OCI-LY1 (cell line): ENCODE measurements at regions not wholly inside any gene's neighbourhood (a gene's known extent, or its start where the extent isn't known, plus 50 kb on each side); places are given as distances from the start of the nearest gene placed in this dataset.

Experiments used
- H2AFZ ChIP-seq: fragments of 200-600 bp; sonication (generic), shearing (Covaris generic); 2 replicates; pipeline ENCODE4 v1.6.0; 2014; ENCODE audit warnings: antibody characterized with exemption, mild to moderate bottlenecking, low read length
- H3F3A ChIP-seq: fragments of 200-600 bp; sonication (generic), shearing (Covaris generic); 2 replicates; pipeline ENCODE4 v1.6.0; 2014; ENCODE audit warnings: mild to moderate bottlenecking, antibody characterized with exemption, low read length, moderate library complexity; ENCODE audit not compliant: insufficient read depth
- H3K27ac ChIP-seq: fragments of 200-600 bp; sonication (generic); 2 replicates; pipeline ENCODE4 v1.5.1; 2014; ENCODE audit warnings: low read length, mixed run types, mild to moderate bottlenecking, low read depth; ENCODE audit not compliant: poor library complexity, severe bottlenecking
- H3K27me3 ChIP-seq: fragments of 200-600 bp; sonication (generic); 2 replicates; pipeline ENCODE4 v1.6.0; 2014; ENCODE audit warnings: antibody characterized with exemption, mild to moderate bottlenecking, low read length, moderate library complexity; ENCODE audit not compliant: insufficient read depth
- H3K36me3 ChIP-seq: fragments of 200-600 bp; sonication (generic); 2 replicates; pipeline ENCODE4 v1.6.1; 2014; ENCODE audit warnings: mild to moderate bottlenecking, antibody characterized with exemption, low read length, moderate library complexity, mixed read lengths; ENCODE audit not compliant: insufficient read depth
- H3K4me1 ChIP-seq: fragments of 200-600 bp; sonication (generic); 2 replicates; pipeline ENCODE4 v1.5.1; 2014; ENCODE audit warnings: mild to moderate bottlenecking, low read length, moderate library complexity; ENCODE audit not compliant: insufficient read depth, severe bottlenecking
- H3K4me2 ChIP-seq: fragments of 200-600 bp; sonication (generic), shearing (Covaris generic); 2 replicates; pipeline ENCODE4 v1.6.1; 2014; ENCODE audit warnings: low read length
- H3K4me3 ChIP-seq: fragments of 200-600 bp; sonication (generic); 2 replicates; pipeline ENCODE4 v1.5.1; 2014; ENCODE audit warnings: low read length, low read depth, mild to moderate bottlenecking, mixed read lengths; ENCODE audit not compliant: poor library complexity, severe bottlenecking
- H3K79me2 ChIP-seq: fragments of 200-600 bp; shearing (Covaris generic); 2 replicates; pipeline ENCODE4 v1.6.1; 2016; ENCODE audit warnings: mixed run types, low read length, mixed read lengths; ENCODE audit not compliant: insufficient read depth
- H3K9ac ChIP-seq: fragments of 200-600 bp; sonication (generic), shearing (Covaris generic); 2 replicates; pipeline ENCODE4 v1.6.1; 2014; ENCODE audit warnings: mild to moderate bottlenecking, low read length, mixed read lengths
- H3K9me2 ChIP-seq: fragments of 200-600 bp; sonication (generic), shearing (Covaris generic); 2 replicates; pipeline ENCODE4 v1.6.1; 2014; ENCODE audit warnings: low read depth, mild to moderate bottlenecking, low read length, mixed read lengths
- H3K9me3 ChIP-seq: fragments of 200-600 bp; shearing (Covaris generic); 2 replicates; pipeline ENCODE4 v1.6.1; 2014; ENCODE audit warnings: low read length, mixed read lengths
- H4K20me1 ChIP-seq: fragments of 200-600 bp; sonication (generic), shearing (Covaris generic); 2 replicates; pipeline ENCODE4 v1.6.0; 2016; ENCODE audit warnings: mild to moderate bottlenecking, low read length; ENCODE audit not compliant: insufficient read depth
- EZH2 ChIP-seq: fragments of 200-600 bp; sonication (generic), shearing (Covaris generic); IDR thresholded peaks from 2 replicates; pipeline ENCODE4 v1.8.0; 2017; ENCODE audit warnings: borderline replicate concordance, mixed run types, mild to moderate bottlenecking, antibody characterized with exemption, low read length, moderate library complexity, mixed read lengths
- TF ChIP-seq, protein P1 (sequence below): fragments of 200-600 bp; sonication (generic), shearing (Covaris generic); IDR thresholded peaks from 2 replicates; pipeline ENCODE4 v1.5.1; 2017; ENCODE audit warnings: mild to moderate bottlenecking, antibody characterized with exemption, low read length, moderate library complexity, mixed read lengths

DNA sequence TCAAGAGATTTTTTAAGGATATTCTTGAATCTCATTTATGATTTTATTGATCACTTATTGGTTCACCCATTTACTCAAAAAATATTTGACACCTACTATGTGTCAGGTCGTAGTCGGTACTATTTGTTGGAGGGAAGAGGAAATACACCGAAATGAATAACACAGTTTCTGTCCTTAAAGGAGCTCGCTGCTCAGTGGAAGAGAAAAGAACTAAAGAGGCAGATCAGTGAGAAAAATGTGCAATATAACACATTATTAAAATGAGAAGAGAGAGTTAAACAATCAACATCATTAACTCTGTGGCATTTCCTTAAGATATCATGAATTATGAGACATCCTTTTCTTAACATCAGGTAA, 56.1 kb upstream of the ADAMTS9 start:
- Histone ChIP-seq H3K9me3 (no peaks in the 10 kb centered on the region), H4K20me1 (no peaks in the 10 kb centered on the region), H3K27ac (no peak overlapping the region), H3K4me2 (no peak overlapping the region), H3K4me1 (no peaks in the 10 kb centered on the region), H3K4me3 (no peak overlapping the region), H2AFZ (no peak overlapping the region), H3K9ac (no peak overlapping the region), H3K27me3 (no peaks in the 10 kb centered on the region), H3K36me3 (no peaks in the 10 kb centered on the region), H3F3A (no peaks in the 10 kb centered on the region), H3K79me2 (no peaks in the 10 kb centered on the region), H3K9me2 (no peaks in the 10 kb centered on the region)
- TF ChIP-seq, protein P1, sequence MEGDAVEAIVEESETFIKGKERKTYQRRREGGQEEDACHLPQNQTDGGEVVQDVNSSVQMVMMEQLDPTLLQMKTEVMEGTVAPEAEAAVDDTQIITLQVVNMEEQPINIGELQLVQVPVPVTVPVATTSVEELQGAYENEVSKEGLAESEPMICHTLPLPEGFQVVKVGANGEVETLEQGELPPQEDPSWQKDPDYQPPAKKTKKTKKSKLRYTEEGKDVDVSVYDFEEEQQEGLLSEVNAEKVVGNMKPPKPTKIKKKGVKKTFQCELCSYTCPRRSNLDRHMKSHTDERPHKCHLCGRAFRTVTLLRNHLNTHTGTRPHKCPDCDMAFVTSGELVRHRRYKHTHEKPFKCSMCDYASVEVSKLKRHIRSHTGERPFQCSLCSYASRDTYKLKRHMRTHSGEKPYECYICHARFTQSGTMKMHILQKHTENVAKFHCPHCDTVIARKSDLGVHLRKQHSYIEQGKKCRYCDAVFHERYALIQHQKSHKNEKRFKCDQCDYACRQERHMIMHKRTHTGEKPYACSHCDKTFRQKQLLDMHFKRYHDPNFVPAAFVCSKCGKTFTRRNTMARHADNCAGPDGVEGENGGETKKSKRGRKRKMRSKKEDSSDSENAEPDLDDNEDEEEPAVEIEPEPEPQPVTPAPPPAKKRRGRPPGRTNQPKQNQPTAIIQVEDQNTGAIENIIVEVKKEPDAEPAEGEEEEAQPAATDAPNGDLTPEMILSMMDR = no peak
- TF ChIP-seq EZH2 = no peak

GRCh38 chr3:64743156-64743886, 55.5 kb upstream of the ADAMTS9 start:
- H3K36me3 ChIP-seq = no peaks in the 10 kb centered on the region
- no peaks in the 10 kb centered on the region for H3K79me2 ChIP-seq
- H3K9me3 ChIP-seq = no peaks in the 10 kb centered on the region
- no peak overlapping the region for H3K4me2 ChIP-seq
- no peaks in the 10 kb centered on the region for H3K4me1 ChIP-seq
- TF ChIP-seq, protein P1 = no peak
- TF ChIP-seq EZH2 = no peak
- no peaks in the 10 kb centered on the region for H3K27me3 ChIP-seq
- H3K4me3 ChIP-seq = no peak overlapping the region
- H3F3A ChIP-seq = no peaks in the 10 kb centered on the region
- no peak overlapping the region for H3K27ac ChIP-seq
- H2AFZ ChIP-seq = no peak overlapping the region
- no peaks in the 10 kb centered on the region for H4K20me1 ChIP-seq
- no peak overlapping the region for H3K9ac ChIP-seq
- H3K9me2 ChIP-seq = no peaks in the 10 kb centered on the region

DNA sequence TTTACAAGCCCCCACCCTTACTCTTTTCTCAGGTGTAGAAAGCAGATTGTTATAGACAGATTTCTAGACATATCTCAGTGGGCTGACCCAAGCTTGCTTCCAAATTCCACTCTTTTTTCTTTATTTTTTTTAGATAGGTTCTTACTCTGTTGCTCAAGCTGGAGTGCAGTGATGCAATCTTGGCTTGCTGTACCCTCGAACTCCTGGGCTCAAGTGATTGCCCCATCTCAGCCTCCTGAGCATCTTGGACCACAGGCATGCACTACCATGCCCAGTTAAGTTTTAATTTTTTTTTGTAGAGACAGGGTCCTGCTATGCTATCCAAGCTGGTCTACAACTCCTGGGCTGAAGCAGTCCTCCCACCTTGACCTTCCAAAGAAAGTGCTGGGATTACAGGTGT, 53.5 kb upstream of the ADAMTS9 start:
- Histone ChIP-seq H3K27me3 (no peaks in the 10 kb centered on the region), H2AFZ (no peak overlapping the region), H3K4me2 (no peak overlapping the region), H3K4me1 (no peaks in the 10 kb centered on the region), H3K36me3 (no peaks in the 10 kb centered on the region), H3K9ac (no peak overlapping the region), H3K79me2 (no peaks in the 10 kb centered on the region), H3K4me3 (no peak overlapping the region), H3K9me2 (no peaks in the 10 kb centered on the region), H3F3A (no peaks in the 10 kb centered on the region), H3K27ac (no peak overlapping the region), H4K20me1 (no peaks in the 10 kb centered on the region), H3K9me3 (no peaks in the 10 kb centered on the region)
- TF ChIP-seq EZH2 = no peak
- TF ChIP-seq, protein P1 = no peak
